Suprapubic skin (tissue), 4 donors: ENCODE measurements at regions not wholly inside any gene's neighbourhood (a gene's known extent, or its start where the extent isn't known, plus 50 kb on each side); places are given as distances from the start of the nearest gene placed in this dataset.

Source experiments
- EP300 ChIP-seq: sonication (generic); formaldehyde crosslinking; IDR thresholded peaks from one replicate; pipeline ENCODE4 v1.6.1; 2017; ENCODE audit warnings: antibody characterized with exemption
- POLR2A ChIP-seq, 2 donors: fragments of 450-650 bp; IDR thresholded peaks; one replicate each; pipeline ENCODE4 v1.6.1; 2017; ENCODE audit warnings: antibody characterized with exemption in 2 of 2, mild to moderate bottlenecking in 2 of 2, moderate library complexity in 2 of 2
- POLR2AphosphoS5 ChIP-seq, 3 donors: sonication (generic); formaldehyde crosslinking; IDR thresholded peaks; one replicate each; pipeline ENCODE4 v1.6.1; 2017; ENCODE audit warnings: antibody characterized with exemption in 3 of 3
- TF ChIP-seq, protein P1 (sequence below), 2 donors: fragments of 200-600 bp in 1 of 2; fragments of 450-650 bp in 1 of 2; sonication (generic) in 1 of 2; IDR thresholded peaks; one replicate each; pipeline ENCODE4 v1.5.1; 2016 to 2019; ENCODE audit warnings: antibody characterized with exemption in 2 of 2, mild to moderate bottlenecking in 1 of 2, moderate library complexity in 1 of 2

DNA sequence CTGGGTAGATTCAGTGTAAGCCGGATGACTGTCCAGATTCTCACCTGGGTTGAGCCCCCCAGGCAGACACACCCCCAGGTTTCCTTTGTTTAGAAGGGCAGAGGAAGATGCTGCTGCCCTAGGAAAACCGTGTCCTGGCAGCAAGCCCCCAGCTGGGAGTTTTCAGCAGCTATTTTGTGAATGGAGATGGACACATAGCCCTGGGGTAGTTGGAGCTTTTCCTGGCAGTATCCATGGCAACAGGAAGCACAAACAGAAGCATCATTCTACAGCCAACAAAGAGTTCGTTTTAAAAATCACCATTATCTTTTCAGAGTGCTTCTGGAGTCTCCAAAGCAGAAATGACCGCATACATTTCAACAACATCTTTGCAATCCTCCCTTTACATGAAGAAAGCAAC lies 245.5 kb downstream of the BRD1 start:
- TF ChIP-seq, protein P1, sequence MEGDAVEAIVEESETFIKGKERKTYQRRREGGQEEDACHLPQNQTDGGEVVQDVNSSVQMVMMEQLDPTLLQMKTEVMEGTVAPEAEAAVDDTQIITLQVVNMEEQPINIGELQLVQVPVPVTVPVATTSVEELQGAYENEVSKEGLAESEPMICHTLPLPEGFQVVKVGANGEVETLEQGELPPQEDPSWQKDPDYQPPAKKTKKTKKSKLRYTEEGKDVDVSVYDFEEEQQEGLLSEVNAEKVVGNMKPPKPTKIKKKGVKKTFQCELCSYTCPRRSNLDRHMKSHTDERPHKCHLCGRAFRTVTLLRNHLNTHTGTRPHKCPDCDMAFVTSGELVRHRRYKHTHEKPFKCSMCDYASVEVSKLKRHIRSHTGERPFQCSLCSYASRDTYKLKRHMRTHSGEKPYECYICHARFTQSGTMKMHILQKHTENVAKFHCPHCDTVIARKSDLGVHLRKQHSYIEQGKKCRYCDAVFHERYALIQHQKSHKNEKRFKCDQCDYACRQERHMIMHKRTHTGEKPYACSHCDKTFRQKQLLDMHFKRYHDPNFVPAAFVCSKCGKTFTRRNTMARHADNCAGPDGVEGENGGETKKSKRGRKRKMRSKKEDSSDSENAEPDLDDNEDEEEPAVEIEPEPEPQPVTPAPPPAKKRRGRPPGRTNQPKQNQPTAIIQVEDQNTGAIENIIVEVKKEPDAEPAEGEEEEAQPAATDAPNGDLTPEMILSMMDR (IDR thresholded peaks at IDR 0.05): no peak
- no peak for TF ChIP-seq EP300
- no peak for TF ChIP-seq POLR2A (IDR thresholded peaks at IDR 0.05)
- no peak for TF ChIP-seq POLR2AphosphoS5 (IDR thresholded peaks at IDR 0.05)
